K562 (cell line): ENCODE measurements at regions not wholly inside any gene's neighbourhood (a gene's known extent, or its start where the extent isn't known, plus 50 kb on each side); places are given as distances from the start of the nearest gene placed in this dataset.

ENCODE experiments used
- ATAC-seq: fragments of 200-7000 bp; cut with Tn5 transposase; 3 replicates; pipeline ENCODE4 v1.9.1; 2020; ENCODE audit warnings: moderate library complexity
- BruUV-seq: library from RNA; stranded (reverse); fragments of 400-500 nt; replicated peaks from 2 replicates; lab custom pipeline; 2021; lab: Mats Ljungman, UMichigan
- CTCF ChIA-PET: fragments of 300-600 bp; formaldehyde crosslinking; extraction: SDS; loops from one replicate; lab custom pipeline; 2021; ENCODE audit warnings: low intra/inter-chr PET ratio; lab: Yijun Ruan, JAX
- POLR2A ChIA-PET: fragments of 300-600, 350-650 bp; sonication (Branson Sonifier 250); formaldehyde crosslinking; extraction: SDS; loops from one replicate; lab custom pipeline; 2021; ENCODE audit warnings: antibody characterized with exemption, inconsistent platforms; lab: Yijun Ruan, JAX
- DNase-seq, 4 experiments: peaks; one replicate each; pipeline versions ENCODE4 v3.0.0 to v3.0.0-alpha.2; 2011 to 2018; ENCODE audit warnings: low spot score in 3 of 4, mixed read lengths in 3 of 4; ENCODE audit errors: extremely low read depth in 1 of 4
- FAIRE-seq: peaks from 2 replicates; lab custom pipeline; 2011; peaks lifted over from hg19 to GRCh38; lab: Jason Lieb, UNC
- H2AFZ ChIP-seq: 2 replicates; pipeline ENCODE4 v1.6.0; 2011; ENCODE audit warnings: low read depth, low read length, control low read depth, inconsistent platforms
- H3K27ac ChIP-seq: fragments of 200-600 bp; 3 replicates; pipeline ENCODE4 v1.8.0; 2011; ENCODE audit warnings: low read depth, mild to moderate bottlenecking, control low read depth, inconsistent platforms, low read length, moderate library complexity, mixed read lengths; ENCODE audit errors: extremely low read depth
- H3K27me3 ChIP-seq, 2 experiments: fragments of 300-600 bp in 1 of 2; 2 replicates in 1 of 2; 3 replicates in 1 of 2; pipeline versions ENCODE4 v1.6.0 to v1.8.0; 2011; ENCODE audit warnings: inconsistent platforms in 2 of 2, low read length in 2 of 2, mild to moderate bottlenecking in 1 of 2, mixed read lengths in 1 of 2, moderate library complexity in 1 of 2; ENCODE audit not compliant: control insufficient read depth in 2 of 2, insufficient read depth in 2 of 2
- H3K36me3 ChIP-seq: fragments of 300-600 bp; 3 replicates; pipeline ENCODE4 v1.8.0; 2011; ENCODE audit warnings: mild to moderate bottlenecking, low read length, inconsistent platforms; ENCODE audit not compliant: control insufficient read depth, insufficient read depth
- H3K4me1 ChIP-seq, 2 experiments: fragments of 200-600 bp in 1 of 2; replicated peaks in 1 of 2; 2 replicates in 1 of 2; 3 replicates in 1 of 2; pipeline versions ENCODE4 v1.5.1 to v1.8.0; 2011; ENCODE audit warnings: inconsistent platforms in 2 of 2, low read length in 2 of 2, mild to moderate bottlenecking in 1 of 2, mixed read lengths in 1 of 2, moderate library complexity in 1 of 2; ENCODE audit not compliant: control insufficient read depth in 2 of 2, insufficient read depth in 2 of 2
- H3K4me2 ChIP-seq: 2 replicates; pipeline ENCODE4 v1.6.1; 2011; ENCODE audit warnings: low read length, control low read depth, inconsistent platforms, mixed read lengths; ENCODE audit not compliant: insufficient read depth
- H3K4me3 ChIP-seq: fragments of 200-600 bp; sonication (generic), shearing (Covaris generic); 2 replicates; pipeline ENCODE4 v1.5.1; 2016; ENCODE audit warnings: control low read depth, inconsistent platforms
- H3K79me2 ChIP-seq: fragments of 200-600 bp; 3 replicates; pipeline ENCODE4 v1.8.0; 2011; ENCODE audit warnings: low read length, inconsistent platforms; ENCODE audit not compliant: control insufficient read depth, insufficient read depth
- H3K9ac ChIP-seq, 2 experiments: 2 replicates each; pipeline versions ENCODE4 v1.6.0 to v1.6.1; 2011; ENCODE audit warnings: low read depth in 2 of 2, low read length in 2 of 2, control low read depth in 1 of 2, inconsistent platforms in 1 of 2, mild to moderate bottlenecking in 1 of 2, mixed read lengths in 1 of 2; ENCODE audit not compliant: insufficient read depth in 1 of 2
- H3K9me1 ChIP-seq: one replicate; pipeline ENCODE4 v1.6.0; 2011; ENCODE audit warnings: inconsistent platforms, mild to moderate bottlenecking, low read length, moderate library complexity; ENCODE audit not compliant: control insufficient read depth, insufficient read depth
- H3K9me3 ChIP-seq: replicated peaks from 2 replicates; pipeline ENCODE4 v1.5.1; 2011; ENCODE audit warnings: low read depth, low read length, inconsistent platforms; ENCODE audit not compliant: control insufficient read depth, insufficient read depth
- H4K20me1 ChIP-seq: replicated peaks from 2 replicates; pipeline ENCODE4 v1.6.1; 2011; ENCODE audit warnings: low read length, inconsistent platforms, mixed read lengths; ENCODE audit not compliant: control insufficient read depth, insufficient read depth
- KLF6 ChIP-seq: fragments of 250-450 bp; sonication (Bioruptor Pico); IDR thresholded peaks from 2 replicates; pipeline ENCODE4 v1.4.0; 2020; ENCODE audit warnings: mild to moderate bottlenecking, moderate library complexity, borderline replicate concordance
- NFE2L1 ChIP-seq: fragments of 450-650 bp; IDR thresholded peaks from 2 replicates; pipeline ENCODE4 v1.6.1; 2016; ENCODE audit warnings: missing genetic modification characterization, low read depth, mild to moderate bottlenecking, missing compliant biosample characterization, moderate library complexity, borderline replicate concordance
- NR2C1 ChIP-seq, 2 experiments: fragments of 450-650 bp; IDR thresholded peaks; 2 replicates each; pipeline ENCODE4 v1.6.1; 2017; ENCODE audit warnings: mild to moderate bottlenecking in 2 of 2, antibody characterized with exemption in 1 of 2, inconsistent platforms in 1 of 2, missing compliant biosample characterization in 1 of 2, missing genetic modification characterization in 1 of 2
- NR3C1 ChIP-seq: sonication (generic); formaldehyde crosslinking; IDR thresholded peaks from 2 replicates; pipeline ENCODE4 v1.8.1; 2022; ENCODE audit warnings: missing genetic modification reagents
- PHF20 ChIP-seq: fragments of 450-650 bp; IDR thresholded peaks from 2 replicates; pipeline ENCODE4 v1.6.1; 2018; ENCODE audit not compliant: partially characterized antibody
- ZNF174 ChIP-seq: fragments of 250-450 bp; sonication (Bioruptor Pico); IDR thresholded peaks from 2 replicates; pipeline ENCODE4 v1.4.0; 2020; ENCODE audit warnings: mild to moderate bottlenecking
- ZNF318 ChIP-seq, 2 experiments: fragments of 450-650 bp; IDR thresholded peaks; 2 replicates each; pipeline ENCODE4 v1.6.1; 2016; ENCODE audit warnings: mild to moderate bottlenecking in 2 of 2, borderline replicate concordance in 1 of 2, low read depth in 1 of 2, moderate library complexity in 1 of 2
- WGBS: fragments of 100-300 bp; shearing (Covaris generic); methylation state at CpG from one replicate; pipeline ENCODE4 v1.1.6; 2016; ENCODE audit warnings: low coverage, mixed read lengths; ENCODE audit not compliant: insufficient coverage; ENCODE audit errors: missing lambda C conversion rate; 5-methylcytosine and 5-hydroxymethylcytosine counted together
- in situ Hi-C: fragments of 300-500 bp; cut with MboI; formaldehyde crosslinking; loops from 4 replicates; pipeline ENCODE4 v1.15.0; 2018; ENCODE audit warnings: inconsistent platforms, mixed read lengths
- intact Hi-C: fragments of 100-400 bp; cut with micrococcal nuclease; formaldehyde crosslinking; loops from 2 replicates; pipeline ENCODE4 v1.14.2; 2022
- TF ChIP-seq, protein P1 (sequence below): IDR thresholded peaks from 3 replicates; pipeline ENCODE4 v1.6.1; 2011; ENCODE audit warnings: borderline replicate concordance, mild to moderate bottlenecking; ENCODE audit not compliant: insufficient read length, insufficient read depth

- H3K27me3 ChIP-seq: no peaks in the 10 kb centered on the region
- intact Hi-C loops (no loop called here), in situ Hi-C loops (no loop called here)
- WGBS: 8% methylated on average over 4 of the region's 4 CpGs
- no peaks in the 10 kb centered on the region for H3K36me3 ChIP-seq
- H3K4me3 ChIP-seq: no peak overlapping the region
- no peak for TF ChIP-seq KLF6 (CRISPR knock-in tag)
- TF ChIP-seq ZNF174: no peak
- no peak for TF ChIP-seq ZNF318 (IDR thresholded peaks at IDR 0.05; ENCODE audit: borderline replicate concordance in 1 of 2, low read depth in 1 of 2)
- no peak for TF ChIP-seq NR2C1 (IDR thresholded peaks at IDR 0.05)
- no peak for TF ChIP-seq NR2C1 (tag; IDR thresholded peaks at IDR 0.05)
- no peak for TF ChIP-seq PHF20
- TF ChIP-seq, protein P1, sequence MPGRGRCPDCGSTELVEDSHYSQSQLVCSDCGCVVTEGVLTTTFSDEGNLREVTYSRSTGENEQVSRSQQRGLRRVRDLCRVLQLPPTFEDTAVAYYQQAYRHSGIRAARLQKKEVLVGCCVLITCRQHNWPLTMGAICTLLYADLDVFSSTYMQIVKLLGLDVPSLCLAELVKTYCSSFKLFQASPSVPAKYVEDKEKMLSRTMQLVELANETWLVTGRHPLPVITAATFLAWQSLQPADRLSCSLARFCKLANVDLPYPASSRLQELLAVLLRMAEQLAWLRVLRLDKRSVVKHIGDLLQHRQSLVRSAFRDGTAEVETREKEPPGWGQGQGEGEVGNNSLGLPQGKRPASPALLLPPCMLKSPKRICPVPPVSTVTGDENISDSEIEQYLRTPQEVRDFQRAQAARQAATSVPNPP: no peak
- TF ChIP-seq NR3C1 (CRISPR knock-in tag): no peak
- TF ChIP-seq NFE2L1 (tag): no peak
- H4K20me1 ChIP-seq: no peaks in the 10 kb centered on the region
- H3K4me1 ChIP-seq: no peaks in the 10 kb centered on the region
- DNase-seq: no peak
- H3K9me1 ChIP-seq: no peaks in the 10 kb centered on the region
- no peak overlapping the region for H3K9ac ChIP-seq
- no peak overlapping the region for H3K4me2 ChIP-seq
- no peak for FAIRE-seq
- H3K79me2 ChIP-seq: no peaks in the 10 kb centered on the region
- H2AFZ ChIP-seq: no peak overlapping the region
- no peak overlapping the region for H3K27ac ChIP-seq
- ATAC-seq: no peak
- H3K9me3 ChIP-seq: no peaks in the 10 kb centered on the region
- ChIA-PET CTCF (no interaction called here), POLR2A (interaction anchor here (0.9 kb wide), 1 partner anchor 12 kb away, joined by 4 read pairs; no protein-coding TSS in a partner anchor)
- no TSS peak for BruUV-seq
Measured at GRCh38 chr3:177905173-177906125, 630.8 kb upstream of the KCNMB2 start.
